GM18519 (cell line): ENCODE measurements at regions not wholly inside any gene's neighbourhood (a gene's known extent, or its start where the extent isn't known, plus 50 kb on each side); places are given as distances from the start of the nearest gene placed in this dataset.

Experiments used
- ATAC-seq: cut with Tn5 transposase; IDR thresholded peaks from one replicate; pipeline ENCODE4 v1.9.1; 2021; ENCODE audit warnings: mild to moderate bottlenecking, moderate library complexity; ENCODE audit not compliant: unreplicated experiment, low FRiP score

DNA sequence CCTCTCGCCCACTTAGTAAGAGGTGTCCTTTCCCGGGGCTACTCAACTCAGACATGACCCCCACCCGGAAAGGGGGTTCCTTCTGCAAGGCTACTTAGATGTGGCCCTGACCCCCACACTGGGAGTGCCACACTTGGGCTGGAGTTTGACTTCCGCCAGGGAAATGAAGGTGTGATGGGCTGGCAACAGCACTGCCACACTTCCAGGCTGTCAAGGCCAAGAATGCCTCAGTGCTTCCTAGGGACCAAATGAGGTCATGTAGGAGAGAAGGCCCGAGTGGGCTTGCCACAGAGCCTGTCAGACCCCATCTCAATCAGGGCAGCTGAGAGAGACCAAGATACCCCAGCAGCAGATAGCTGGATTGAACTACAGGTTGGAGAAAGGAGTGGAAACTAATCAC, 55.5 kb downstream of the DRD1 start:
- ATAC-seq, result no peak

DNA sequence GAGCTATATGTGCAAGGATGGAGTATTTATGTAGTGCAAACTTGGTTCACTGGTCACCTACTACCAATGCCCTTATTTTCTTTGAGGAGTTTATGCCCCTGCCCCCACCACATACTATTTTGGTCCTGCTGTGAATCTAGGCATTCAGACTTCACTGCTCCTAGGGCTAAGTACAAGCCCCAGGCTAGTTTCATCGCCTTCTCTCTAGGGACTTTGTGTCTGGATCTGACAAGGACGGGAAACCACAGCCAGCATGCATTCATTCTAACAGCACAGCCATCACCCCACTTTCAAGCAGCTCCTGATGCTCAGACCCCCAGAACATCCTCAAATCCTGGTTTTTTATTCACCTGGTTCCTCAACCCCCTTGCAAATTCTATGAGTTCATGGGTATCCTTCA, 56.8 kb downstream of the DRD1 start:
- ATAC-seq, result no peak

DNA sequence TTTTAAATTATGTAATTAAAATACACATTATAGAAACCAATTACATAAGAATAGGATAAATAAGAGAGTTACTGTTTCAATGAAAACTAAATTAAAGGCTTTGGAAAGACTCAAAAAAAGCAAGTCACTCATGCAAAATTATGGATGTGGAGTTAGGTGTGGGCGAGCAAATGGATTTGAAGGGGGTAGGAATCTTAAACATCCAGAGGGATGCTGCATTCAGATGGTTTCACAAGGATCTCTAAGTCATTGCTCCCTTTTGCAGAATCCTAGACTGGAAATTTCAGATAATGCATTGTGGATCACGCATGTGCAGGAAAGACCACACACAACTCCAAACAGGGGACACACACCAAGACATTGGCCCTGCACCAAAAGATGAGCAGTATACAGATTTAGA, 57.5 kb downstream of the DRD1 start:
- no peak for ATAC-seq

DNA sequence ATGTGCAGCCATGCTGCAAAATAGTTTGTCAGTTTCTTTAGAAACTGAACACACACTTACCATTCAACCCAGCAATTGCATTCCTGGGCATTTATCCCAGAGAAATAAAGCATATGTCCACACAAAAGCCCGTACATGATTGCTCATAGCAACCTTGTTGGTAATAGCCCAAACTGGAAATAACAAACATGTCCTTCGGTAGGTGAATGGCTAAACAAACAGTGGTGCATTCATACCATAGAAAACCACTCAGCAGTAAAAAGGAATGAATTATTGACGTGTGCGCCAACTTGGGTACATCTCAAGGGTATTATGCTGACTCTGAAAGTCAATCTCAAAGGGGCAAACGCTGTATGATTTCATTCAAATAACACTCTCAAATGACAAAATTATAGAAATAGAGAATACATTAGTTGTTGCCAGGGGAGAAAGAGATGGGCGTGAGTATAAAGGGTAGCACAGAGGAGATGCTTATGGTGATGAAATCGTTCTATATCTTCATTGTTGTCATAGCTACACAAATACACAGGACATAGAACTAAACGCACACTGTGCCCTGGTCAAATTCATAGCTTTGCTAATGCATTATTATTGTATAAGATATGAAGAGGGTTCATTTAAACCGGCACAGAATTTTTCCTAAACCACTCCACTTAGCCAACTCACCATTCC, 58.2 kb downstream of the DRD1 start:
- ATAC-seq, result no peak

DNA sequence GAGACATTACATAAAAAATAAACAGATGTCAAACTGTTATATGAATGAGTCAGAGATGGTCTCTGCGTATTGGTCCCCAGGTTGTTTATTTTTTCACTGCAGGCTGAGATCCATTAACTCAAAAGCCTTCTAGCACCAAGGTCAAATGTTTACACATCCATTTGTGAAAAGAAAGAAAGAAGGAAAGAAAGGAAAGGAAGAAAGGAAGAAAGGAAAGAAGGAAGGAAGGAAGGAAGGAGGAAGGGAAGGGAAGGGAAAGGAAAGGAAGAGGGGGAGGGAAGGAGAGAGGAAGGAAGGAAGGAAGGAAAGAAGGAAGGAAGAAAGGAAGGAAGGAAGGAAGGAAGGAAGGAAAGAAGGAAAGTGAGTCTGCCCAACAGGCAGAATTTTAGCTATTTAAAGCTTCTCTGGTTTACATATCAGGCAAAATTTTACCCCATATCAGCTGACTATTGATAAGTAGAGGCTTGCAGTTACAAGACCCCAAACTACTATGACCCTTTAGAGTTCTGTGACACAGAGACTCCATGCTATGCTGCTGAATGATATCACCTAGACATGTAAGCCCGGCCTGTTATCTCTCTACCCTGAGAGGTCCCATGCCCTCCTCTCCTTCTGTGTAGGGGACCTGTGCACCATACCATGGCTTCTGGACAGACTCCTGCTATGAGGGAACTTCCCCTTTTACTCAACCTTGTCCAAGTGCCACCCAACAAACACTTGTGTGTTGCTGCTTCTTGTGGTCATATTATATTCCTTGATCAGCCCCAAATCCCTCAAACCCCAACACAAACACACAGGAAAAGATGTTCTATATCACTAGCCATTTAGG, 59.0 kb downstream of the DRD1 start:
- no peak for ATAC-seq

DNA sequence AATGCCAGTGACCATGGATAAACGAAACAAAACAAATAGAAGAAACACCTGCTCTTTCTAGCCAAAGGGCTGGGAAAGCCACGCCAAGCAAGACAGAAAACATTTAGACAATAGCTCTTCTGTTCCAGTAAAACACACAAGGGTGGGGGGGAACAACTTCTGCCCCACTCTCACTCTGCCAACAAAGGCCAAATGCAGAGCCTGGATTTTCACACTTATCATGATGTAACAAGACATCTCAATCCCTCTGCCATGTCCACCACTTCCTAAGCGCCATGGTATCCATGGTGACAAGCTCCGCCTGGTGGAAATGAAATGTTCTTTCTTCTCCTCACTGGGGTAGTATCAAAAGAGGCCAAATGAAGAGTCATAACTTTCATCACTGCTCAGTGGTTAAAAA, 60.6 kb downstream of the DRD1 start:
- no peak for ATAC-seq

- ATAC-seq, result no peak
These were observed 61.8 kb downstream of the DRD1 start for GRCh38 chr5:175382171-175382570.

DNA sequence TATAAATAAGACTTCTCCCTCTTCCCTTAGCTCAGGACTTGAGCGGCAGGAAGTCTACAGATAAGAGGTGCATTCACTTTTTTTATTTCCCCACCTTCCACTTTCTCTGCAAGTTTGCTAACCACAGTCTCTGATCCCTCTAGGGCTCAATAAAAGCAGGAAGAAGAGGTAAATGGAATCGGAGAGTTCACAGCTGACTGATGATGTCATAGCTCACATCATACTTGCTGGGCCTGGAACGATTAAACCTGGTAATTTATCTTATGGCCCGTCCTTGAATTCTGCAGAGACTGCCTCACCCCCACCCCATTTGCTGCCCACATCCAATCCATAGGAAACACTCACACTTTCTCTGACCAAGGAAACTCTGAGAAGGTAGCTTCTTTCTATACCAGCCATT, 62.9 kb downstream of the DRD1 start:
- ATAC-seq, result no peak

DNA sequence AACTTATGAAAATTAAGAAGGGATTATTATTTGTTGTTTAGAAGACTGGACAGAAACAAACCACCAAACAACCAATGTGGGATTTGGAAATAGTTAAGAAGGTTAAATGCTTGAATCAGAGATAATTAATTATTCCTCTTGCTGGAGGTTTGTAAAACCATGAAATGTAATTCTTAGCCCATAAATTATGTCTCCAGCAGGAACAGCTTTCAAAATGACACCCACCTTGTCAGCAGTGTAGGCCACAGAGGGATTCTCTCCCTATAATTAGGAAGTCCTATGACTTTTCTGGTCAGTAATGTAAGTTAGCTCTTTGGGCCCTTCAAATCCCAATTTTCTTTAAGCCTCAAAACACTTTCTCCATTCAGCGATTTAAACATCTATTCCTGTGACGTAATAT, 63.3 kb downstream of the DRD1 start:
- ATAC-seq, result no peak

GRCh38 chr5:175379867-175380266, 64.1 kb downstream of the DRD1 start:
- ATAC-seq, result no peak

- ATAC-seq, result no peak
These were observed 65.4 kb downstream of the DRD1 start for GRCh38 chr5:175378444-175379028.

DNA sequence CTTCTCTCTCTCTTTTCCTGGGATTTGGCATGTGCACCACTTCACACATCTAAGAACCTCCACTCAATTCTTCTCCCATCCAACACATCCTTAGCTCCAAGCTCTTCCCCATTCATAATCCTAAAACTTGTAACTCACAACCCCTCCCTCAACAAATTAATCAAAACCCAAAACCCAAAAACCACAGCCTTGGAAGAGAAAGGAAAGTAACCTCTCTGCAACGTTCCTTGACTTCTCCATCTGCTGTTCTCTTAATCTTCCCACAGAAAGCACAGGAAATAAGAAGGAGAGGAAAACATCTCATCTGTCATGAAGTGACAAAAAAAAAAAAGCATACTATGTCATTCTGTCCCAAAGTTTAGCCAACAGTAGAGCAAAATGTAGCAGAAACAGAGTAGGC, 66.2 kb downstream of the DRD1 start:
- no peak for ATAC-seq

DNA sequence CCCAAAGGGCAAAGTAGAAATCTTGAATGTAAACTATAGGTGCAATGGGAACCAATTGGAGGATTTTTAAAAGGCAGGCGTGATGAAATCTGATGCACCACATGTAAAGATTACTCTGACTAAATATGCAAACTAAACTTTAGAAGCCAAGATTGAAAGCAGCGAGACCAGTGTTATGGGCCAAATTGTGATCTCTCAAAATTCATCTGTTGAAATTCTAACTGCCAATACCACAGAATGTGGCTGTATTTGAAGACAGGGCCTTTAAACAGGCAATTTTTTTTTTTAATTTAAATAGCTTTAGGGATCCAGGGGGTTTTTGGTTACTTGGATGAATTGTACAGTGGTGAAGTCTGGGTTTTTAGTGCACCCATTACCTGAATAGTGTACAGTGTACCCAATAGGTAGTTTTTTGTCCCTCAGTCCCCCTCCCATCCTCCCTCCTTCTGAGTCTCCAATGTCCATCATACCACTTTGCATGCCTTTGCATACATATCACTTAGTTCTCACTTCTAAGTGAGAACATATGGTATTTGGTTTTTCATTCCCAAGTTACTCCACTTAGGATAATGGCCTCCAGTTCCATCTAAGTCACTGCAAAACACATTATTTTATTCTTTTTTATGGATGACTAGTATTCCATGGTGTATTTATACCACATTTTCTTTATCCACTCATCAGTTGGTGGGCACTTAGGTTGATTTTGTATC, 69.7 kb downstream of the DRD1 start:
- ATAC-seq, result no peak

DNA sequence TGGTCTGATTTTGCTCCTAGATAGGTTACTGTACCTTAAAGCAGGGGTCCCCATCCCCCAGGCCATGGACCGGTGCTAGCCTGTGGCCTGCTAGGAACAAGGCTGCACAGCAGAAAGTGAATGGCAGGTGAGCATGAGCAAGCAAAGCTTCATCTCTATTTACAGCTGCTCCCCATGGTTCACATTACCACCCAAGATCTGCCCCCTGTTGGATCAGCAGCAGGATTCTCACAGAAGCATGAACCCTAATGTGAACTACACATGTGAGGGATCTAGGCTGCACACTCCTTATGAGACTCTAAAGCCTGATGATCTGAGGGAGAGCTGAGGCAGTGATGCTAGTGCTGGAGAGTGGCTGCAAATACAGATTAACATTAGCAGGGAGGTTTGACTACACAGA, 78.1 kb downstream of the DRD1 start:
- no peak for ATAC-seq

DNA sequence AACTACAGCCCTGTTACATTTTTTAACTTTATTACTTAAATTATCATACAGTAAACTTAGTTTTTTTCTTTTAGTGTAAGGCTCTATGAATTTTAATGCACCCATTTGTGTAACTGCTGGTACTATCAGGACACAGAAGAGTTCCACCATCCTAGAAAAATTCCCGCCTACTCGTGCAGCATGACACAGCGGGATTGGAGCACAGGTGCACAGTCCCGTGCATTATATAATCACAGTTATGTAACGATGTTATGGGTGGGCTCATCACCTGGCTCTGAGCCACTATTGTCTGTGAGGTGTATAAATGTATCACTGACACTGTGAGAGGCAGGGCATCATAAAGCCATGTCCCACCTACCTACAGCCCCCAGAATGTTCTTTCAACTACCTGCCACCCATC, 80.7 kb downstream of the DRD1 start:
- no peak for ATAC-seq

- no peak for ATAC-seq
These were observed 86.0 kb downstream of the DRD1 start for GRCh38 chr5:175357995-175358394.

DNA sequence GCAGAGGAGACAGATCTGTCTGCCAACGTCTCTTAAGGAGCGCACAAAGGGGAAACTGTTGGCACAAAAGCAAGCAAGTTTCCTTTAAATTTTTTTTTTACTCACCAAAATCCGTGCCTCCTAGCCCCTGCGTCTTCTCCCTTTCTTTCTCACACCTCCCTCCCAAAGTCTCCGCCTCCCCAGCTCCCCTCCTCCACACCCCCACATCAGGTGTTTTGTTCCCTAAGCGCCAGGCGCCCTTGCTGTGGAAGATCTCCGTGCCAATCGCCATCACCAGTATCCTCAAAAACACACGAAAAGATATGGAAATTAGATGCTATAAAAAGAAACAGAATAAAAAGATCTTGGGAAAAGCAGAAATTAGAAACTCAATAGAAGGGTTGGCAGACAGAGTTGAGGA, 87.6 kb downstream of the DRD1 start:
- ATAC-seq, result no peak

DNA sequence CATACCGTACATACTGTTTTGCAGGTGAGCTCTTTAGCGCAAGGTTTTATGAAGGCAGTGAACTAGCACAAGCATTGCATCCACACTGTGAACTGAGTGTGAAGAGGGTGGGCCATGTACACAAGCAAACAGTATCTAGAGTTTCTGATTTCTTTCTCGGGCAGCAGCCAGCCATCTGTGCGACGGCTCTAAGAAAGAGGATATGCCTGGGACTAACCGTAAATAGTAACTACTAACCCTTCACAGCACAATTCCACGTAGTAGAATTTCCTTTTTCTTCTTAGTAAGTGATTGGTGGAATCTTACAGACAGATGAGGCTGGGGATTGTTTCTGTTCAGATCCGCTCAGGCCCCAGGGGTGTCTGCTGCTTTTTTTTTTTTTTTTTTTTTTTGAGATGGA, 89.0 kb downstream of the DRD1 start:
- no peak for ATAC-seq

DNA sequence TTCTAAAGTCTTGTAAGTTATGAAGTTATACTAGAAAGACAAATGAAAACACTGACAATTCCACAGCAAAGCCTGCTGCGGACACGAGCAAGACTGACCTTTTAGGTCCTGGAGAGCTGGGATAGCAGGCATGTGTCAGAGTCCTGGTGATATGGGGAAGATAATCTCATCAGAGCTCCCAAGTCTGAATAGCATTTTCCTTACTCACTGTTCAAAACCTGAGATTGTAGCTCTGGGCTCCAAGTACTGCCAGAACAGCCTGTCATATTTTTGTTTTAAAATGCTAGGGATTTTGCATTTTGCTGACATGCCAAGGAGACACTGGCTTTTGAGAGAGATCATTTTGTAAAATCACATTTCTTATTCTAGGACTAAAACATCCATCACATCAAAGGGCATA, 90.1 kb downstream of the DRD1 start:
- no peak for ATAC-seq

DNA sequence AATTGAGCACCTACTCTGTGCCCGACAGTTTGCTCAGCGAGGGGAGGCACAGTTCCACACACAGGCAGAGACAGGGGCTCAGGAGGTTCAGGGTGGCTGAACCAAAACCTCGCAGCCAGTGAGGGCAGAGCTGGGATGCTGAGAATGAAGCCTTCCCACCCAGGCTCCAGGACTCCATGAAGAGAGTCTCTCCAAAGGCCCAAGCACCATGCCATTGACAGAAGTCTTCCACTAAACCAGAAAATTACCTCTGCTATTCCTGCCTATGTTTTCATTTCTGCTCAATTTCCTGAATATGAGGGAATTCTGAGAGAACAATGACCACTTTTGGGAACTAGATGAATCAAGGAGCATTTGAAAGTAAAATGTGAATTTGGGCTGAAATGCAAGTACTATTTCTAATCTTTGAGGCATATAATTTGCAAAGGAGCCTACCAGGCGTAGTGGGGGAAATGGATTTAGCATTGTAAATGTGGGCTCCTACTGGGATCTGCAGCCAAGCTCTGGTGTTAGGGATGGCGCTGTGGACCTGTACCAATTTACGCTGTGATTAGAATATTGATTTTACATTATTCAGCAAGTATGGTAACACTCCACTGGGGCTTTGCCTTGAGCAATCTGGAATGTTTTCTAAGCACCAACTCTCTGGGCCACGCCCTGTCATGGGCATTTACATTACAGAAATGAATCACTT, 91.9 kb downstream of the DRD1 start:
- ATAC-seq, result no peak

- ATAC-seq, result no peak
These were observed 92.9 kb downstream of the DRD1 start for GRCh38 chr5:175351126-175351525.
